Activated B cell treated with CpG ODN at 0.5 μM for 24 hours (primary cell): ENCODE measurements at regions not wholly inside any gene's neighbourhood (a gene's known extent, or its start where the extent isn't known, plus 50 kb on each side); places are given as distances from the start of the nearest gene placed in this dataset.

Experiments used
- ATAC-seq: fragments of 200-7000 bp; cut with Tn5 transposase; one replicate; pipeline ENCODE4 v1.10.0; 2021; ENCODE audit warnings: low read depth, mild to moderate bottlenecking, moderate library complexity
- CTCF ChIA-PET: fragments of 350-600 bp; sonication (Branson Sonifier 250); formaldehyde crosslinking; loops from one replicate; lab custom pipeline; 2021; ENCODE audit warnings: antibody characterized with exemption; lab: Charles Lee
- POLR2A ChIA-PET: fragments of 350-600 bp; sonication (Branson Sonifier 250); formaldehyde crosslinking; loops from one replicate; lab custom pipeline; 2021; ENCODE audit warnings: antibody characterized with exemption; lab: Charles Lee
- DNase-seq: peaks from one replicate; pipeline ENCODE4 v3.0.0; 2022
- H3K27ac Mint-ChIP-seq: one replicate; pipeline ENCODE4 v1.8.0; 2020; ENCODE audit warnings: mixed read lengths
- H3K27me3 Mint-ChIP-seq: one replicate; pipeline ENCODE4 v1.8.0; 2021; ENCODE audit warnings: mixed read lengths
- H3K36me3 Mint-ChIP-seq: one replicate; pipeline ENCODE4 v1.8.0; 2021; ENCODE audit warnings: low read depth, mixed read lengths
- H3K4me1 Mint-ChIP-seq: one replicate; pipeline ENCODE4 v1.8.0; 2021; ENCODE audit warnings: mixed read lengths
- H3K4me3 Mint-ChIP-seq: one replicate; pipeline ENCODE4 v1.8.0; 2020; ENCODE audit warnings: mild to moderate bottlenecking, mixed read lengths
- H3K9me3 Mint-ChIP-seq: one replicate; pipeline ENCODE4 v1.8.0; 2020; ENCODE audit warnings: mixed read lengths
- CTCF ChIP-seq: fragments of 200-600 bp; IDR thresholded peaks from one replicate; pipeline ENCODE4 v1.8.0; 2022; ENCODE audit warnings: antibody characterized with exemption, mild to moderate bottlenecking
- intact Hi-C: fragments of 100-400 bp; cut with micrococcal nuclease; formaldehyde crosslinking; loops from one replicate; pipeline ENCODE4 v1.15.1; 2024

- TF ChIP-seq CTCF: no peak
- no peaks in the 10 kb centered on the region for H3K36me3 Mint-ChIP-seq
Measured at GRCh38 chr4:81358154-81358553, 113.6 kb downstream of the RASGEF1B start.

GRCh38 chr4:81356621-81357020 lies 115.1 kb downstream of the RASGEF1B start:
- ChIA-PET POLR2A (no interaction called here), CTCF (interaction anchor here (1.3 kb wide), 1 partner anchor 991 kb away, joined by 3 read pairs; no protein-coding TSS in a partner anchor)
- intact Hi-C loops: no loop called here
- no peak overlapping the region for H3K4me3 Mint-ChIP-seq
- ATAC-seq: no peak
- no peaks in the 10 kb centered on the region for H3K4me1 Mint-ChIP-seq
- H3K9me3 Mint-ChIP-seq: no peaks in the 10 kb centered on the region
- no peak overlapping the region for H3K27ac Mint-ChIP-seq
- TF ChIP-seq CTCF: no peak
- no peak for DNase-seq
- H3K27me3 Mint-ChIP-seq: peaks cover 11% of the 10 kb centered on the region
- H3K36me3 Mint-ChIP-seq: no peaks in the 10 kb centered on the region

More at GRCh38 chr4:81358154-81358553, 113.6 kb downstream of the RASGEF1B start:
- ATAC-seq: no peak
- no peak overlapping the region for H3K27ac Mint-ChIP-seq
- DNase-seq: no peak
- H3K27me3 Mint-ChIP-seq: peaks cover 12% of the 10 kb centered on the region
- no peaks in the 10 kb centered on the region for H3K9me3 Mint-ChIP-seq
- ChIA-PET CTCF (no interaction called here), POLR2A (no interaction called here)
- intact Hi-C loops: no loop called here
- no peak overlapping the region for H3K4me3 Mint-ChIP-seq
- H3K4me1 Mint-ChIP-seq: no peaks in the 10 kb centered on the region

- ChIA-PET CTCF (no interaction called here), POLR2A (no interaction called here)
- no peaks in the 10 kb centered on the region for H3K36me3 Mint-ChIP-seq
- no peak overlapping the region for H3K27ac Mint-ChIP-seq
- no peak overlapping the region for H3K4me3 Mint-ChIP-seq
- H3K4me1 Mint-ChIP-seq: no peaks in the 10 kb centered on the region
- no peaks in the 10 kb centered on the region for H3K9me3 Mint-ChIP-seq
- peaks cover 11% of the 10 kb centered on the region for H3K27me3 Mint-ChIP-seq
- TF ChIP-seq CTCF: no peak
- intact Hi-C loops: no loop called here
- no peak for DNase-seq
- no peak for ATAC-seq
Measured at GRCh38 chr4:81355136-81355535, 116.6 kb downstream of the RASGEF1B start.

GRCh38 chr4:81353861-81354260 lies 117.8 kb downstream of the RASGEF1B start:
- no peak for TF ChIP-seq CTCF
- H3K27ac Mint-ChIP-seq: no peak overlapping the region
- DNase-seq (no peak), ATAC-seq (no peak)
- no peaks in the 10 kb centered on the region for H3K36me3 Mint-ChIP-seq
- H3K4me3 Mint-ChIP-seq: no peak overlapping the region
- H3K27me3 Mint-ChIP-seq: peaks cover 11% of the 10 kb centered on the region
- no peaks in the 10 kb centered on the region for H3K4me1 Mint-ChIP-seq
- CTCF ChIA-PET: interaction anchor here (1.1 to 1.5 kb wide), 2 partner anchors 11 to 20 kb away, joined by 3 to 4 read pairs; no protein-coding TSS in a partner anchor
- POLR2A ChIA-PET: no interaction called here
- intact Hi-C loops: no loop called here
- H3K9me3 Mint-ChIP-seq: no peaks in the 10 kb centered on the region

- CTCF ChIA-PET: interaction anchor here (0.9 to 2.9 kb wide), 10 partner anchors 8 to 992 kb away, joined by 3 to 33 read pairs (median 4); no protein-coding TSS in a partner anchor
- intact Hi-C loops: no loop called here
- POLR2A ChIA-PET: no interaction called here
- Mint-ChIP-seq H3K36me3 (no peaks in the 10 kb centered on the region), H3K9me3 (no peaks in the 10 kb centered on the region), H3K27me3 (peaks cover 11% of the 10 kb centered on the region), H3K4me1 (no peaks in the 10 kb centered on the region), H3K27ac (no peak overlapping the region), H3K4me3 (no peak overlapping the region)
- ATAC-seq (no peak), DNase-seq (no peak)
- no peak for TF ChIP-seq CTCF
Measured at GRCh38 chr4:81352446-81352835, 119.3 kb downstream of the RASGEF1B start.
